ENCODE measurements at regions not wholly inside any gene's neighbourhood (a gene's known extent, or its start where the extent isn't known, plus 50 kb on each side); places are given as distances from the start of the nearest gene placed in this dataset.
"Not testable (repeated sequence)": the region's sequence is repeated elsewhere in the genome, so short reads cannot be mapped to it uniquely, and the experiment has no call there.

- DNase-seq, result no peak
These were observed 85.2 kb upstream of the TRABD2B start for GRCh38 chr1:48082271-48082962.

GRCh38 chr1:48080331-48081255, 83.4 kb upstream of the TRABD2B start:
- DNase-seq, result no peak

- DNase-seq, result no peak
These were observed 81.9 kb upstream of the TRABD2B start for GRCh38 chr1:48079096-48079495.

GRCh38 chr1:48077795-48078222, 80.6 kb upstream of the TRABD2B start:
- no peak for DNase-seq

DNA sequence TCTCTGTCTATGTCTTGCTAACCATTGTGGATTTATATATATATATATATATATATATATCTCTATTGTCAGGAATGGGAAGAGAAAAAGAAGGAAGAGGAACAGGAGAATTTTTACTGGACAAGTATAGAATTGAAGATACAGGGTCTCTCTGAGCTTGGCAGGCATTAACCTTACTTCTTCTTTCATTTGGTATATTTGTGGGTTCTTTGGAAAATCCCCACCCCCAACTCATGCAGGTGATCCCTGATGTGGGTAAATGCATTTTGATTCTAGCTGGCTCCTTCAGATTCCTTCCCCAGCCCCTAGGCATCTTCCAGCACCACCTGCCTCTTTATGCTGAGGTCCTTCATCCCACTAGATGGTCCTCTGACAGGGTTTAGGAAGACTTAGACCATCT, 78.8 kb upstream of the TRABD2B start:
- no peak for DNase-seq

DNA sequence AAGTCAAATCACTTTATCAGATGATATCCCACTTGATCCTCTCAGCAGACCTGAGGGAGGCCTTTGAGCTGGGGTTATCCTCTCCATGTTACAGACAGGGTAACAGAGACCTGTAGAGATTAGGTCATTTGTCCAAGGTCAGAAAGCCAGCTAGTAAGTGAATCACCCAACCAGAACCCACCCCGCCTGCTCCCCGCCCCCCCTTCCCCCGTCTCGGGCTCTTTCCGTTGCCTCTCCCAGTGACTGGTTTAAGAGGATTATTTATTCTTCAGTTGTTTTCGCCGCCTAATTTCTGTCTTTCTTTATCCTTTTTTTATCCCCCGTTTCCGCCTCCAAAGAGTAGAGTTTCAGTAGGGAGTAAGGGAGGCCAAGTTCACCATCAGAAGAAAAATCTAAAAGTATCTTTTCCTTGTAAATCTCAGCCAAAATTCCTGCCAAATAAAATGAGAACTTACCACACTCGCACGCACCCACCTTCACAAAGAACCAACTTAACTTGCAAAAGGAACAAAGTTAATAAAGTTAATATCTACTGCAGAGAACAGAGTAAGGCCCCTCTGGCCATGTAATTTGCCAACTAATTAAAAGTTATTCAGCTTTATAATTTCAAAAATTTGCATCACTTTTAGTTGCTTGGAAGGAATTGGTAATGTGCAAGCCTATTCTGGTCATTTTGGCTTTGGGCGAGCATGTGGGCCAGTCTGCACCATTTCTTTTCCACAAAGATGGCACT, 76.8 kb upstream of the TRABD2B start:
- DNase-seq, result no peak

GRCh38 chr1:48071513-48071912, 74.3 kb upstream of the TRABD2B start:
- no peak for DNase-seq

DNA sequence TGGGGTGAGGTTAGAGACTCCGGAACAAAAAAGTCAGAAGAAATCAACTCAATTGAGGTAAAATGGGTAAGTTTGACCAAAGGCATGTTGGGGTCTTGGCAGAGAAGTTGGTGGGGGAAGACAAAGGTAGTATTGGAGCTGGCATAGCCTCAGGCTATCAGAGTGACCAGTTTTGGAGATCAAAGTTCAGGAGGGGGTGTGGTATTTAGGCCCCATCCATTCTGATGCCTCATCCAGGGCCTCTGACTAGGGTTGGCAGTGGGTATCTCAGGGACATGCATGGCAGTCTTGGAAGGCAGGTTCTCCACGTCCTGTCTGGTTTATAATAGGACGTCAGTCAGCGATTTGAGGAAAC, 73.2 kb upstream of the TRABD2B start:
- DNase-seq, result no peak

GRCh38 chr1:48069662-48070395, 72.6 kb upstream of the TRABD2B start:
- no peak for DNase-seq

- no peak for DNase-seq
These were observed 71.0 kb upstream of the TRABD2B start for GRCh38 chr1:48068206-48068605.

DNA sequence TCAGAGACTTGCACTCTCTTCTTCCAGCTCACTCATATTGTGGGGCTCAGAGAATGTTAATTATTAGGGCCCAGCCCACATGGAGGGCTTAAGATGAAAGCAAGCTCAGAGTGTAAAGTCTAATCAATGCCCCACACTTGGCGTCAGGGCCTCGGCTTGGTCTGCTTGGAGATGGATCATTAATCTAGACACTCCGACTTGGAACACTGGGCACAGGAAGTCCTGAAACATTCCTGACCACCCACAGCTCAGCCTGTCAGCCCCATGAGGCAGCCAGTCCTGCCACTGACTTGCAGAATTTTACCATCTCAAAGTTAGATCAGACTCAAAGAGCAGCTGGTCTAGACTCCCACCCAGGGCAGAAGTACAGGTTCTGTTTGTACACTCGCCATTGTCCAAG, 69.8 kb upstream of the TRABD2B start:
- DNase-seq, result no peak

- DNase-seq, result not testable (repeated sequence)
These were observed 67.5 kb upstream of the TRABD2B start for GRCh38 chr1:48064693-48065092.

- DNase-seq, result no peak
These were observed 65.2 kb upstream of the TRABD2B start for GRCh38 chr1:48062353-48062752.

- DNase-seq, result peak; percentile 55 to 60
These were observed 64.3 kb upstream of the TRABD2B start for GRCh38 chr1:48061162-48062136.

DNA sequence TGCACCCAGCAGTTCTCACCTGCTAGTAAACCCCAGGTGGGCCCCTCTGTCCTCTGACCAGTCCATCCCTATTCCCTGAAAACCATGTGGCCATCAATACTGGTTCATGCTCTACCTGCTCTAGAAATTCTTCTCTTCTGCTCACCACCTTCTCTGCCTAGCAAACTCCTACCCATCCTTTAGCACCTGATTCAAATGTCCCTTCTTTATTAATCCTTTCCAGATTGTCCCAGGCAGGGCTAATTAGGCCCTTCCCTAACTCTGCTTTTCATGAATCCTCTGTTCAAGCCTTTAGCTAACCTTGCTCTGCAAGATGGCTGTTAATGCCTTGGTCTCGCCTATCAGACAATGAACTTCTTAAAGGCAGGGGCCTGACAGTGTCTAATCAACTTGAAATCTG, 62.1 kb upstream of the TRABD2B start:
- no peak for DNase-seq

- no peak for DNase-seq
These were observed 61.2 kb upstream of the TRABD2B start for GRCh38 chr1:48058135-48059025.

- DNase-seq, result no peak
These were observed 60.1 kb upstream of the TRABD2B start for GRCh38 chr1:48057249-48057648.

GRCh38 chr1:48055876-48056764, 58.9 kb upstream of the TRABD2B start:
- DNase-seq, result no peak

DNA sequence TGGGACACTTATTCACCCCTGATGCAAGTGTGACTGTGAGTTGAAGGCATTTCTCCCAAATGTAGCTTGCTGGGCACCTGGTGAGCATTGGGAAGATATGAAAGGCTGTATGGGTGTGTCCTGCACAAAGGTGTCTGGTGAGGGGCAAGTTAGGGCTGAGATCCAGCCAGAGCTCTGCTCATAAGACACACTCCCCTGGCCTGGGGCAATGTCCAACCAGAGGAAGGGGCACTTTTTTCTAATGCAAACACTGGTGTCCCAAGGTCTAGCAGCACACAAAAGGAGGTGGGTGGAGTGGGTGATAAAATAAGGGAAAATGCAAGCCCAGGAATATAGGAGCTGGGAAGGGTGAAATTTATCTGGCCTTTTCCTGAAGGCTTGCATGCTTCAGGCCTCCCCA, 57.0 kb upstream of the TRABD2B start:
- no peak for DNase-seq

All from hippocampal formation (tissue), 2 donors.